ENCODE measurements at regions not wholly inside any gene's neighbourhood (a gene's known extent, or its start where the extent isn't known, plus 50 kb on each side); places are given as distances from the start of the nearest gene placed in this dataset.

- no peak for DNase-seq
- Mint-ChIP-seq H3K4me3 (ENCODE audit: unreplicated experiment) (no peak overlapping the region), H3K36me3 (ENCODE audit: unreplicated experiment) (peaks cover 4% of the 10 kb centered on the region)
These were observed 588.3 kb upstream of the PBX1 start for GRCh38 chr1:163970699-163971098.

GRCh38 chr1:163973586-163973985 lies 585.4 kb upstream of the PBX1 start:
- H3K27me3 Mint-ChIP-seq (ENCODE audit: unreplicated experiment), result no peaks in the 10 kb centered on the region
- H3K36me3 Mint-ChIP-seq (ENCODE audit: unreplicated experiment), result peaks cover 5% of the 10 kb centered on the region
- no peak overlapping the region for H3K27ac Mint-ChIP-seq (ENCODE audit: unreplicated experiment)
- no peak overlapping the region for H3K4me3 Mint-ChIP-seq (ENCODE audit: unreplicated experiment)
- no peak for TF ChIP-seq CTCF (IDR thresholded peaks at IDR 0.05; ENCODE audit: partially characterized antibody, unreplicated experiment)
- DNase-seq, result no peak
- H3K9me3 Mint-ChIP-seq (ENCODE audit: unreplicated experiment), result no peaks in the 10 kb centered on the region
- H3K4me1 Mint-ChIP-seq (ENCODE audit: low read depth, unreplicated experiment), result no peaks in the 10 kb centered on the region

More at GRCh38 chr1:163970699-163971098, 588.3 kb upstream of the PBX1 start:
- no peaks in the 10 kb centered on the region for H3K4me1 Mint-ChIP-seq (ENCODE audit: low read depth, unreplicated experiment)
- no peak overlapping the region for H3K27ac Mint-ChIP-seq (ENCODE audit: unreplicated experiment)
- H3K9me3 Mint-ChIP-seq (ENCODE audit: unreplicated experiment), result no peaks in the 10 kb centered on the region
- no peaks in the 10 kb centered on the region for H3K27me3 Mint-ChIP-seq (ENCODE audit: unreplicated experiment)
- TF ChIP-seq CTCF (IDR thresholded peaks at IDR 0.05; ENCODE audit: partially characterized antibody, unreplicated experiment), result no peak

DNA sequence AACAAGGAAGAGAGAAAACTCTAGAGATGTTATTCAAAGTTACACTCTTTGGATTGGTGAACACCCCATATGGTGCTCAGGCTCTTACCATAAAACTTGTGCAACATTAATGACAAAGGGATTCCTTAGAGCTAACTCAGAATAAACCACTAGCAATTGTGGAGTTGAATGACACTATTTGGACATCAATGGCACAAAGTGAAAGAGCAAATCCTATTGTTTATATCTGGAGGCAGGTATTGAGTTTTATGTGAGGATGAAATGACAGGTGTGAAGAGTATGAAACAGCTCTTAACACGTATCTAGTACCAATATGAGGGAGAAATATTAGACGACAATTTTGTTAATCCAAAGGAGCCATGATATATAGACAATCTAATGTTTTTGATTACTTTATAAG lies 584.9 kb upstream of the PBX1 start:
- TF ChIP-seq CTCF (IDR thresholded peaks at IDR 0.05; ENCODE audit: partially characterized antibody, unreplicated experiment), result no peak
- Mint-ChIP-seq H3K4me1 (ENCODE audit: low read depth, unreplicated experiment) (no peaks in the 10 kb centered on the region), H3K9me3 (ENCODE audit: unreplicated experiment) (no peaks in the 10 kb centered on the region)

DNA sequence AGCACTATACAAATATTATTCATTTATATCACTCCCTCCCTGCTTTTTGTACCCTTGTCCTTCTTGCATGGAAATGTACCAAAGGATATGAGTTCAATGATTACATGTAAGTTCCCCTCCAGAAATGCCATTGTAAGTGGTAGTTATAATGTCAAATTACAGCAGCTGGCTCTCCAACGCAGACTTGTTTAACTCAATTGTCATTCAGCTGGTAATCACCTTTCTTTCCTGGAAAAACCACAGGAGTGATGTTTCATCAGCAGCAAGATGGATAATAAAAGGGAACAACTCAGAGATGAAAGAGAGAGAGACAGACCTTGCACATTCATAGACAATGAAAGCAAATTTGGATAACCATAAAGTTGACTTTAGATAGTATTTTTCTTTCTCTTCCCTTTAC lies 578.6 kb upstream of the PBX1 start:
- no peaks in the 10 kb centered on the region for H3K27me3 Mint-ChIP-seq (ENCODE audit: unreplicated experiment)
- H3K27ac Mint-ChIP-seq (ENCODE audit: unreplicated experiment), result no peak overlapping the region
- no peak for DNase-seq

More for the DNA sequence above, 584.9 kb upstream of the PBX1 start:
- H3K36me3 Mint-ChIP-seq (ENCODE audit: unreplicated experiment), result peaks cover 5% of the 10 kb centered on the region
- no peak overlapping the region for H3K27ac Mint-ChIP-seq (ENCODE audit: unreplicated experiment)
- H3K4me3 Mint-ChIP-seq (ENCODE audit: unreplicated experiment), result no peak overlapping the region
- H3K27me3 Mint-ChIP-seq (ENCODE audit: unreplicated experiment), result no peaks in the 10 kb centered on the region
- no peak for DNase-seq

More for the DNA sequence above, 578.6 kb upstream of the PBX1 start:
- no peak for TF ChIP-seq CTCF (IDR thresholded peaks at IDR 0.05; ENCODE audit: partially characterized antibody, unreplicated experiment)
- Mint-ChIP-seq H3K4me3 (ENCODE audit: unreplicated experiment) (no peak overlapping the region), H3K36me3 (ENCODE audit: unreplicated experiment) (peaks cover 5% of the 10 kb centered on the region), H3K4me1 (ENCODE audit: low read depth, unreplicated experiment) (peaks cover 3% of the 10 kb centered on the region), H3K9me3 (ENCODE audit: unreplicated experiment) (no peaks in the 10 kb centered on the region)
